ENCODE measurements at regions not wholly inside any gene's neighbourhood (a gene's known extent, or its start where the extent isn't known, plus 50 kb on each side); places are given as distances from the start of the nearest gene placed in this dataset.

- no peak for TF ChIP-seq CTCF (IDR thresholded peaks at IDR 0.05; ENCODE audit: control extremely low read depth in 1 of 3, insufficient read depth in 1 of 3, low read depth in 1 of 3, low read length in 3 of 3)
- TF ChIP-seq SIN3A (conservative IDR thresholded peaks at IDR 0.05 in 1 of 2, IDR thresholded peaks at IDR 0.05 in 1 of 2; ENCODE audit: low read depth in 1 of 2, low read length in 2 of 2), result no peak
- no peak for TF ChIP-seq TEAD4 (IDR thresholded peaks at IDR 0.05; ENCODE audit: low read depth, low read length)
- no peak for TF ChIP-seq ASH2L (IDR thresholded peaks at IDR 0.05; ENCODE audit: low read length)
- no peak for TF ChIP-seq EZH2 (IDR thresholded peaks at IDR 0.05; ENCODE audit: low read depth, low read length, severe bottlenecking)
- TF ChIP-seq GABPA (IDR thresholded peaks at IDR 0.05; ENCODE audit: borderline replicate concordance, insufficient read depth, low read length), result no peak
- TF ChIP-seq POLR2A (IDR thresholded peaks at IDR 0.05; ENCODE audit: control extremely low read depth in 1 of 2, low read depth in 2 of 2, low read length in 2 of 2), result no peak
- TF ChIP-seq JUN (IDR thresholded peaks at IDR 0.05; ENCODE audit: low read depth, low read length), result no peak
Measured at GRCh38 chr18:39208729-39209128, 1643.1 kb upstream of the CELF4 start.

Data from H1 (cell line).